Trophoblast cell (in vitro differentiated cells and primary cell): ENCODE measurements at regions not wholly inside any gene's neighbourhood (a gene's known extent, or its start where the extent isn't known, plus 50 kb on each side); places are given as distances from the start of the nearest gene placed in this dataset.

Experiments used
- DNase-seq, 2 donors: peaks; one replicate each; pipeline ENCODE4 v3.0.0-alpha.2; 2016
- H2AFZ ChIP-seq: 2 replicates; pipeline ENCODE4 v1.6.1; 2013; ENCODE audit warnings: low read length, moderate library complexity, mild to moderate bottlenecking; ENCODE audit not compliant: insufficient read depth, poor library complexity
- H2AK5ac ChIP-seq: 2 replicates; pipeline ENCODE4 v1.6.1; 2013; ENCODE audit warnings: mild to moderate bottlenecking, low read length
- H2BK120ac ChIP-seq: 2 replicates; pipeline ENCODE4 v1.6.1; 2013; ENCODE audit warnings: low read length, mild to moderate bottlenecking, moderate library complexity; ENCODE audit not compliant: insufficient read depth, poor library complexity
- H2BK12ac ChIP-seq: 2 replicates; pipeline ENCODE4 v1.6.1; 2013; ENCODE audit warnings: mild to moderate bottlenecking, low read length, moderate library complexity
- H2BK5ac ChIP-seq: 2 replicates; pipeline ENCODE4 v1.6.1; 2013; ENCODE audit warnings: low read length, low read depth, moderate library complexity, mild to moderate bottlenecking; ENCODE audit not compliant: poor library complexity
- H3K14ac ChIP-seq: 2 replicates; pipeline ENCODE4 v1.6.1; 2013; ENCODE audit warnings: mild to moderate bottlenecking, low read length
- H3K18ac ChIP-seq: 2 replicates; pipeline ENCODE4 v1.6.1; 2013; ENCODE audit warnings: mild to moderate bottlenecking, low read length
- H3K23ac ChIP-seq: 2 replicates; pipeline ENCODE4 v1.6.1; 2013; ENCODE audit warnings: low read length
- H3K27ac ChIP-seq: 2 replicates; pipeline ENCODE4 v1.5.1; 2013; ENCODE audit warnings: low read depth, mild to moderate bottlenecking, inconsistent platforms, low read length, moderate library complexity
- H3K27me3 ChIP-seq: 2 replicates; pipeline ENCODE4 v1.6.1; 2013; ENCODE audit warnings: inconsistent platforms, mild to moderate bottlenecking, low read length, moderate library complexity; ENCODE audit not compliant: insufficient read depth
- H3K36me3 ChIP-seq, 2 experiments: 1 replicate in 1 of 2; 2 replicates in 1 of 2; pipeline ENCODE4 v1.6.1; 2013; ENCODE audit warnings: low read length in 2 of 2, mild to moderate bottlenecking in 2 of 2, moderate library complexity in 1 of 2; ENCODE audit not compliant: insufficient read depth in 2 of 2, control insufficient read depth in 1 of 2
- H3K4ac ChIP-seq: 2 replicates; pipeline ENCODE4 v1.6.1; 2013; ENCODE audit warnings: low read depth, mild to moderate bottlenecking, low read length, moderate library complexity
- H3K4me1 ChIP-seq, 2 experiments: 1 replicate in 1 of 2; 2 replicates in 1 of 2; pipeline ENCODE4 v1.6.1; 2013; ENCODE audit warnings: low read length in 2 of 2, mild to moderate bottlenecking in 2 of 2, moderate library complexity in 1 of 2; ENCODE audit not compliant: insufficient read depth in 2 of 2, control insufficient read depth in 1 of 2
- H3K4me2 ChIP-seq: 2 replicates; pipeline ENCODE4 v1.6.1; 2013; ENCODE audit warnings: inconsistent platforms, mild to moderate bottlenecking, low read length, moderate library complexity
- H3K4me3 ChIP-seq: 2 replicates; pipeline ENCODE4 v1.5.1; 2013; ENCODE audit warnings: mild to moderate bottlenecking, low read depth, low read length, inconsistent platforms
- H3K79me1 ChIP-seq: one replicate; pipeline ENCODE4 v1.6.1; 2013; ENCODE audit warnings: low read length
- H3K79me2 ChIP-seq: 2 replicates; pipeline ENCODE4 v1.6.1; 2013; ENCODE audit warnings: low read length, mild to moderate bottlenecking; ENCODE audit not compliant: control insufficient read depth, insufficient read depth, poor library complexity
- H3K9ac ChIP-seq: 2 replicates; pipeline ENCODE4 v1.6.1; 2013; ENCODE audit warnings: mild to moderate bottlenecking, low read length
- H3K9me3 ChIP-seq: 2 replicates; pipeline ENCODE4 v1.6.1; 2013; ENCODE audit warnings: low read depth, mild to moderate bottlenecking, control low read depth, inconsistent platforms, low read length; ENCODE audit not compliant: insufficient read depth
- H4K12ac ChIP-seq: 2 replicates; pipeline ENCODE4 v1.6.1; 2013; ENCODE audit warnings: low read depth, mild to moderate bottlenecking, low read length, moderate library complexity
- H4K8ac ChIP-seq: 2 replicates; pipeline ENCODE4 v1.6.1; 2013; ENCODE audit warnings: low read depth, mild to moderate bottlenecking, low read length, moderate library complexity
- H4K91ac ChIP-seq: one replicate; pipeline ENCODE4 v1.6.1; 2013; ENCODE audit warnings: low read depth, mild to moderate bottlenecking, low read length, moderate library complexity
- WGBS: extraction: QIAGEN DNeasy Blood & Tissue Kit; methylation state at CpG from one replicate; pipeline ENCODE4 v1.1.7; 2013; ENCODE audit warnings: missing lambda C conversion rate; ENCODE audit not compliant: insufficient read length, insufficient coverage; ENCODE audit errors: extremely low coverage; 5-methylcytosine and 5-hydroxymethylcytosine counted together

GRCh38 chr2:12109363-12110017, 363.1 kb downstream of the LPIN1 start:
- H2AFZ ChIP-seq = no peak overlapping the region
- no peak overlapping the region for H2BK5ac ChIP-seq
- H3K4me2 ChIP-seq = no peak overlapping the region
- no peak overlapping the region for H2BK12ac ChIP-seq
- no peak overlapping the region for H4K12ac ChIP-seq
- DNase-seq = no peak
- no peak overlapping the region for H2BK120ac ChIP-seq
- H3K4ac ChIP-seq = no peak overlapping the region
- H3K79me2 ChIP-seq = no peaks in the 10 kb centered on the region
- H4K8ac ChIP-seq = no peak overlapping the region
- H4K91ac ChIP-seq = no peak overlapping the region
- no peak overlapping the region for H3K23ac ChIP-seq
- no CpG with 5 or more reads among the region's 4 CpGs for WGBS
- no peak overlapping the region for H3K9ac ChIP-seq
- H3K4me3 ChIP-seq = no peak overlapping the region
- H3K79me1 ChIP-seq = no peaks in the 10 kb centered on the region
- no peak overlapping the region for H3K27ac ChIP-seq
- H3K4me1 ChIP-seq = peaks cover 0 to 2% of the 10 kb centered on the region in 2 experiments
- no peaks in the 10 kb centered on the region for H3K9me3 ChIP-seq
- H3K14ac ChIP-seq = no peak overlapping the region
- H2AK5ac ChIP-seq = no peak overlapping the region
- no peak overlapping the region for H3K18ac ChIP-seq
- H3K27me3 ChIP-seq = no peaks in the 10 kb centered on the region
- H3K36me3 ChIP-seq = no peaks in the 10 kb centered on the region

- Histone ChIP-seq H3K9ac (no peak overlapping the region), H3K4me2 (no peak overlapping the region), H4K12ac (no peak overlapping the region), H3K14ac (no peak overlapping the region), H3K79me1 (no peaks in the 10 kb centered on the region), H2BK120ac (no peak overlapping the region), H3K79me2 (no peaks in the 10 kb centered on the region), H4K91ac (no peak overlapping the region), H3K9me3 (no peaks in the 10 kb centered on the region), H2BK5ac (no peak overlapping the region), H2AFZ (no peak overlapping the region), H3K4me1 (peaks cover 0 to 2% of the 10 kb centered on the region in 2 experiments), H3K36me3 (no peaks in the 10 kb centered on the region), H2BK12ac (no peak overlapping the region), H2AK5ac (no peak overlapping the region), H3K27me3 (no peaks in the 10 kb centered on the region), H3K18ac (no peak overlapping the region), H3K27ac (no peak overlapping the region), H4K8ac (no peak overlapping the region), H3K23ac (no peak overlapping the region), H3K4ac (no peak overlapping the region), H3K4me3 (no peak overlapping the region)
- no peak for DNase-seq
- WGBS = no CpG with 5 or more reads among the region's 4 CpGs
Observed at GRCh38 chr2:12110074-12110473, 363.6 kb downstream of the LPIN1 start.

- H3K9me3 ChIP-seq = no peaks in the 10 kb centered on the region
- no peak overlapping the region for H4K8ac ChIP-seq
- H3K27me3 ChIP-seq = no peaks in the 10 kb centered on the region
- no CpG with 5 or more reads among the region's 5 CpGs for WGBS
- no peak overlapping the region for H3K4me2 ChIP-seq
- no peak overlapping the region for H2BK12ac ChIP-seq
- H3K23ac ChIP-seq = no peak overlapping the region
- H3K79me2 ChIP-seq = no peaks in the 10 kb centered on the region
- H3K14ac ChIP-seq = no peak overlapping the region
- no peak overlapping the region for H3K9ac ChIP-seq
- H4K91ac ChIP-seq = no peak overlapping the region
- no peak overlapping the region for H3K27ac ChIP-seq
- no peak overlapping the region for H3K18ac ChIP-seq
- H2BK5ac ChIP-seq = no peak overlapping the region
- no peak overlapping the region for H2AK5ac ChIP-seq
- no peak overlapping the region for H3K4me3 ChIP-seq
- H3K79me1 ChIP-seq = no peaks in the 10 kb centered on the region
- H3K4me1 ChIP-seq = peaks cover 0 to 2% of the 10 kb centered on the region in 2 experiments
- H4K12ac ChIP-seq = no peak overlapping the region
- H3K36me3 ChIP-seq = no peaks in the 10 kb centered on the region
- no peak overlapping the region for H2AFZ ChIP-seq
- H2BK120ac ChIP-seq = no peak overlapping the region
- no peak overlapping the region for H3K4ac ChIP-seq
- no peak for DNase-seq
Observed at GRCh38 chr2:12110481-12110880, 364.0 kb downstream of the LPIN1 start.

GRCh38 chr2:12113412-12113811, 367.0 kb downstream of the LPIN1 start:
- Histone ChIP-seq H2BK12ac (no peak overlapping the region), H3K23ac (no peak overlapping the region), H4K91ac (no peak overlapping the region), H3K79me2 (no peaks in the 10 kb centered on the region), H3K27ac (no peak overlapping the region), H2BK5ac (no peak overlapping the region), H3K4me1 (no peaks in the 10 kb centered on the region), H2AK5ac (no peak overlapping the region), H4K8ac (no peak overlapping the region), H3K79me1 (no peaks in the 10 kb centered on the region), H3K9ac (no peak overlapping the region), H3K14ac (no peak overlapping the region), H3K18ac (no peak overlapping the region), H3K27me3 (no peaks in the 10 kb centered on the region), H4K12ac (no peak overlapping the region), H3K4me2 (no peak overlapping the region), H3K36me3 (no peaks in the 10 kb centered on the region), H2BK120ac (no peak overlapping the region), H3K9me3 (no peaks in the 10 kb centered on the region), H3K4ac (no peak overlapping the region), H3K4me3 (no peak overlapping the region), H2AFZ (no peak overlapping the region)
- DNase-seq = no peak
- WGBS = no CpG with 5 or more reads among the region's 1 CpG
